ENCODE measurements at regions not wholly inside any gene's neighbourhood (a gene's known extent, or its start where the extent isn't known, plus 50 kb on each side); places are given as distances from the start of the nearest gene placed in this dataset.
"Not testable (repeated sequence)": the region's sequence is repeated elsewhere in the genome, so short reads cannot be mapped to it uniquely, and the experiment has no call there.

DNA sequence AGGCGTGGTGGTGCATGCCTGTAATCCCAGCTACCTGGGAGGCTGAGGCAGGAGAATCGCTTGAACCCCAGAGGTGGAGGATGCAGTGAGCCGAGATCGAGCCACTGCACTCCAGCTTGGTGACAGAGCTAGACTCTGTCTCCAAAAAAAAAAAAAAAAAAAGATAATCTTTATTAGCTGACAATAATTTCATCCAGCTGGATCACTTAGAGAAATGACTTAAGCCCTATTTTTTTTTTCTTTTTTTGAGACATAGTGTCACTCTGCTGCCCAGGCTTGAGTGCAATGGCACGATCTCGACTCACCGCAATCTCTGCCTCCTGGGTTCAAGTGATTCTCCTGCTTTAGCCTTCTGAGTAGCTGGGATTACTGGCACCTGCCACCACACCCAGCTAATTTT lies 51.6 kb upstream of the MAP4K4 start:
- DNase-seq (ENCODE audit: low read depth, low spot score); H3K9me3 ChIP-seq (ENCODE audit: low read depth, low read length); H3K36me3 ChIP-seq (ENCODE audit: insufficient read depth, low read length); H3K4me3 ChIP-seq; H3K27ac ChIP-seq; H3K9ac ChIP-seq (ENCODE audit: insufficient read length): not testable (repeated sequence)

DNA sequence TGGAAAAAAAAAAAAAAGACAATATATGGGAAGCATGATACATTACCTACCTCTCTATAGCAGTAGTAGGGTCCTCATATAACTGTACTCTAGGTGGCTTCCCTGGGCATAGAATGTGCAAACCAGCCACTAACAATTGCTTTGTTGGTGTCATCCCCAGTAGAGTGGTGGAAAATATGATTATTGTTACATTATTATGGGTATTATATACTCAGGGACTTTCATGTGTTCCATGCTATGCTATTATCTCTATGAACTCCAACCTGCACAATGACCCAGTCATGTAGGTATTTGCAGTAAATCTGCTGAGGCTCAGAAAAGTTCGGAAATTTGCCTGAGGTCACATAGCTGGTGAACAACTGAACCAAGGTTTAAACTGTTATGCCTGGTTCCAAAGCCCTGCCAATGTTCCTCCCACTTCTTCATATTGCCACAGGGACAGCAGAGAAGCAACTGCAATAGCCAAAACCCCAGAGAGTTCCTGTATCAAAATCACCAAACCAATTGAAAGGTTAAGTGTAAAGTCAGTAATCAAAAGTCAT lies 52.6 kb upstream of the MAP4K4 start:
- H3K4me3 ChIP-seq = no peak overlapping the region
- no peaks in the 10 kb centered on the region for H3K36me3 ChIP-seq (ENCODE audit: insufficient read depth, low read length)
- H3K9me3 ChIP-seq (ENCODE audit: low read depth, low read length) = no peaks in the 10 kb centered on the region
- no peak overlapping the region for H3K9ac ChIP-seq (ENCODE audit: insufficient read length)
- no peak overlapping the region for H3K27ac ChIP-seq
- no peak for DNase-seq (ENCODE audit: low read depth, low spot score)
- TF ChIP-seq EZH2 (IDR thresholded peaks at IDR 0.05) (no peak), FOXP2 (optimal IDR thresholded peaks at IDR 0.05; ENCODE audit: control extremely low read depth, extremely low read length, insufficient read depth) (no peak), POLR2AphosphoS5 (IDR thresholded peaks at IDR 0.05; ENCODE audit: borderline replicate concordance, low read depth, low read length) (no peak)

DNA sequence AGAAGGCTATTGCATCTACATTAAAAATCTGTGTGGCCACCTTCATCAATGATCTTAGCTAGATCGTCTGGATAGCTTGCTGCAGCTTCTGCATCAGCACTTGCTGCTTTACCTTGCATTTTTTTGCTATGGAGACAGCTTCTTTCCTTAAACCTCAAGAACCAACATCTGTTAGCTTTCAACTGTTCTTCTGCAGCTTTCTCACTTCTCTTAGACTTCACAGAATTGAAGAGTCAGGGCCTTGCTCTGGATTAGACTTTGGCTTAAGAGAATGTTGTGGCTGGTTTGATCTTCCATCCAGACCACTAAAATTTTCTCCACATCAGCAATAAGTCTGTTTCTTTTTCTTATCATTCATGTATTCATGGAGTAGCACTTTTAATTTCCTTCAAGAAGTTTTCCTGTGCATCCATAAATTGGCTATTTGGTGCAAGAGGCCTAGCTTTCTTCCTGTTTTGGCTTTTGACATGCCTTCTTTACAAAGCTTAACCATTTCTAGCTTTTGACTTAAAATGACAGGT lies 54.4 kb upstream of the MAP4K4 start:
- H3K27ac ChIP-seq = no peak overlapping the region
- H3K9ac ChIP-seq (ENCODE audit: insufficient read length) = no peak overlapping the region
- TF ChIP-seq EZH2 (IDR thresholded peaks at IDR 0.05) = no peak
- TF ChIP-seq FOXP2 (optimal IDR thresholded peaks at IDR 0.05; ENCODE audit: control extremely low read depth, extremely low read length, insufficient read depth) = no peak
- TF ChIP-seq POLR2AphosphoS5 (IDR thresholded peaks at IDR 0.05; ENCODE audit: borderline replicate concordance, low read depth, low read length) = no peak
- H3K9me3 ChIP-seq (ENCODE audit: low read depth, low read length) = no peaks in the 10 kb centered on the region
- DNase-seq (ENCODE audit: low read depth, low spot score) = no peak
- no peak overlapping the region for H3K4me3 ChIP-seq
- no peaks in the 10 kb centered on the region for H3K36me3 ChIP-seq (ENCODE audit: insufficient read depth, low read length)

DNA sequence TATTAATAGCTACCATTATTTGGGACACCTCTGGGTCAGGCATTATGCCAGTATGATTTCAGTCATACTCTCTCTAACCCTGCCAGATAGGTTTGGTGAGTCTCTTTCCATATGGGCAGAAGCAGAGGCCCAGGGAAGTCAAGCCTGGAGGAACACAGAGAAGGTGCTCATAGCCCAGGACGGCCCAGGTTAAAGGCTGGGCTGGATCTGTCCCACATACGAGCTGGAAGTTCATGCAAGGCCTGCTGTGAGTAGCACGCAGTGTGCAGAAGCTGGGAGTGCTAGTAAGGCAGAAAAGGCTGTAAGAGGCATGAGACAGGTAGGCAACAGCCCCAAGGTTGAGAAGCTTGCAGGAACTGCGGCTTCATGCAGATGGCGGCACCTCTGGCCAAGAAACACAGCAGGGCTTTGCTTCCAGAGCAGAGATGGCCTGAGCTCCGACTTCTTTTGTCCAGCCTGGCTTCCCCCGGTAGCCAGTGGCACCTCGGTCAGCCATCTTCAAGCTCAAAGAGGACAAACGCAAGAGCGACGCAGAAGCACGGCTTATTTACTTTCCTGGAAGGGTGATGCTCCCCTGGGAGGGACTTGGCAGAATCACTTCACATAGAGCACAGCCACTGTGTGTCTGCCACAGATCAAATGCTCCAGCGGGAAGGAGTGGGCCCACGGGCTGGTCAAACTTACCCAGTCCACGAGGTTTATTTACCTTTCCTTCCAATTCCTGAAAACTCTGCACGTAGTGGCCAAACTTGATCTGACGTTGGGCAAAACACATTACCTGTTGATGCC lies 58.5 kb upstream of the MAP4K4 start:
- H3K9ac ChIP-seq (ENCODE audit: insufficient read length) = no peak overlapping the region
- no peak overlapping the region for H3K4me3 ChIP-seq
- H3K27ac ChIP-seq = no peak overlapping the region
- TF ChIP-seq POLR2AphosphoS5 (IDR thresholded peaks at IDR 0.05; ENCODE audit: borderline replicate concordance, low read depth, low read length) (no peak), FOXP2 (optimal IDR thresholded peaks at IDR 0.05; ENCODE audit: control extremely low read depth, extremely low read length, insufficient read depth) (no peak)
- H3K36me3 ChIP-seq (ENCODE audit: insufficient read depth, low read length) = no peaks in the 10 kb centered on the region
- no peaks in the 10 kb centered on the region for H3K9me3 ChIP-seq (ENCODE audit: low read depth, low read length)
- DNase-seq (ENCODE audit: low read depth, low spot score) = no peak

DNA sequence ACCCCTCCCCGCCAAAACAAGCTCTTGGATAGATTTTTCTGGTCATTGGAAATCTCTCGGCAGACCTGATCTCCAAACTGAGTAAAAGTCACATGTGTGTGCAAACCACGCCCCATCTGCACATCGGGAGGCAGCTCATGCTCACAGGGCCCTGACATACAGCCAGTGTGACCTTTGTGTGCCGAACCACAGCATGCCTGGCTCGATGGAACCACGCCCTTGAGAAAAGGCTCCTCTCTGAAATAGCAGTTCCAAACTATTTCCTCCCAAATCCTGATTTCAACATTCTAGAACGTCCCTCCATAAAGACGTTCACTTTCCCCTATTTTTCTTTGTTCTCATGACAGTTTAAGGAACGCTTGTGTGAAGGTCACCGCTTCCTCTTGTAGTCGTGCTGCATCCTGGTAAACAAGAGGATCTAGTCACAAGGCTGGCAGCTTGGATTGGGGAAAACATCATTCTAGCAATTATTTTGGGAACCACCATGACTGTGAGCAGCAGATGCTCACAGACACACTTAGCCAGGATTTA lies 59.3 kb upstream of the MAP4K4 start:
- Histone ChIP-seq H3K9me3 (ENCODE audit: low read depth, low read length) (no peaks in the 10 kb centered on the region), H3K4me3 (no peak overlapping the region), H3K36me3 (ENCODE audit: insufficient read depth, low read length) (no peaks in the 10 kb centered on the region), H3K9ac (ENCODE audit: insufficient read length) (no peak overlapping the region), H3K27ac (no peak overlapping the region)
- DNase-seq (ENCODE audit: low read depth, low spot score) = no peak
- TF ChIP-seq POLR2AphosphoS5 (IDR thresholded peaks at IDR 0.05; ENCODE audit: borderline replicate concordance, low read depth, low read length) (no peak), FOXP2 (optimal IDR thresholded peaks at IDR 0.05; ENCODE audit: control extremely low read depth, extremely low read length, insufficient read depth) (no peak)

DNA sequence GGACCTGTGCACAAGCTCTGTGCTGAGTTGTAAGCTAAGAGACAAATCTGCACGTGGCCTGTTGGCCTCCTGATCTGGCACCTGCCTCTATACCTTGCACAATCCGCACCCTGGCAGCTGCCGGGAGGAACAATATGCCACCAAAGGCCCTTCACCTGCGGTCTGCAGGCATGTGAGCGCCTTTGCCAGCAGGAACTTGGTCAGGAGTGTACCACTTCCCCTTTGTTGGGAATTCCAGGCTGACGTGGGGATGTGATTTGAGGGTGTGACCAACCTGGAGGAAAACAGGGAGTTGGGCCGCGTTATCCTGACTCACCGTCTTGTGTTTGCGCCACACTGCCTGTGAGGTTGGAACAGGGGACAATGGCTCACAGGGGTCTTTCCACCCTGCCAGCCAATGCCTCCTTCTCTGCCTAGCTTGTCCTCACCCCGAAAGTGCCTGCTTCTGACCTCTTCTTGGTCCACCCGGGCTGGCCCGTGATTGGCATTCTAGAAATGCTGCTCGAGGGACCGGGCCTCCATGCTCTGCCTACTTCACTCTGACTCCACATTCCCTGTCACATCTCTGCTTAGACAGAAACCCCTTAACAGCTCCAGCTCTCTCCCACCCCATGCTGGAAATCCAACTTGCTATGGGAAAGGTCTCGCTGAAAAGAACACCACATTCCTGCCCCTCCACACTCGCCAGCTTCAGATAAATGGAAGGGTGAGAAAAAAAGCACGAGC lies 67.1 kb upstream of the MAP4K4 start:
- H3K9ac ChIP-seq (ENCODE audit: insufficient read length) = no peak overlapping the region
- no peak for DNase-seq (ENCODE audit: low read depth, low spot score)
- H3K4me3 ChIP-seq = no peak overlapping the region
- TF ChIP-seq POLR2AphosphoS5 (IDR thresholded peaks at IDR 0.05; ENCODE audit: borderline replicate concordance, low read depth, low read length) (no peak), FOXP2 (optimal IDR thresholded peaks at IDR 0.05; ENCODE audit: control extremely low read depth, extremely low read length, insufficient read depth) (no peak), EZH2 (IDR thresholded peaks at IDR 0.05) (no peak)
- H3K36me3 ChIP-seq (ENCODE audit: insufficient read depth, low read length) = no peaks in the 10 kb centered on the region
- H3K9me3 ChIP-seq (ENCODE audit: low read depth, low read length) = no peaks in the 10 kb centered on the region
- no peak overlapping the region for H3K27ac ChIP-seq

DNA sequence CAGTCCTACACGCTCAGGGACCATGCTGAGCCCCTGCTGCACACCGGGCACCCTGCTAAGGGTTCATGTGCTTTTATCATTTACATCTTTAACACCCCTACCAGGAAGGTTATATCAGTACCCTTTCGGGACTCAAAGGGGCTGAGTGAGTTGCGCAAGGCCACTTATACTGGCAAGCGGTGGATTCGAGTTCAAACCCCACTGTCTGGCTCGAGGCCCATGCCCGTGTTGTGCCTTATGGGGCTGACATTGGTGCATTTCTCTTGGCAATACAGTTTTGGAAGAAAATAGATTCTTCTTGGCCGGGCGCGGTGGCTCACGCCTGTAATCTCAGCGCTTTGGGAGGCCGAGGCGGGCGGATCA lies 69.5 kb upstream of the MAP4K4 start:
- TF ChIP-seq EZH2 (IDR thresholded peaks at IDR 0.05) (no peak), POLR2AphosphoS5 (IDR thresholded peaks at IDR 0.05; ENCODE audit: borderline replicate concordance, low read depth, low read length) (no peak), FOXP2 (optimal IDR thresholded peaks at IDR 0.05; ENCODE audit: control extremely low read depth, extremely low read length, insufficient read depth) (no peak)
- DNase-seq (ENCODE audit: low read depth, low spot score) = no peak
- no peak overlapping the region for H3K4me3 ChIP-seq
- no peak overlapping the region for H3K9ac ChIP-seq (ENCODE audit: insufficient read length)
- no peak overlapping the region for H3K27ac ChIP-seq
- H3K36me3 ChIP-seq (ENCODE audit: insufficient read depth, low read length) = no peaks in the 10 kb centered on the region
- H3K9me3 ChIP-seq (ENCODE audit: low read depth, low read length) = no peaks in the 10 kb centered on the region

DNA sequence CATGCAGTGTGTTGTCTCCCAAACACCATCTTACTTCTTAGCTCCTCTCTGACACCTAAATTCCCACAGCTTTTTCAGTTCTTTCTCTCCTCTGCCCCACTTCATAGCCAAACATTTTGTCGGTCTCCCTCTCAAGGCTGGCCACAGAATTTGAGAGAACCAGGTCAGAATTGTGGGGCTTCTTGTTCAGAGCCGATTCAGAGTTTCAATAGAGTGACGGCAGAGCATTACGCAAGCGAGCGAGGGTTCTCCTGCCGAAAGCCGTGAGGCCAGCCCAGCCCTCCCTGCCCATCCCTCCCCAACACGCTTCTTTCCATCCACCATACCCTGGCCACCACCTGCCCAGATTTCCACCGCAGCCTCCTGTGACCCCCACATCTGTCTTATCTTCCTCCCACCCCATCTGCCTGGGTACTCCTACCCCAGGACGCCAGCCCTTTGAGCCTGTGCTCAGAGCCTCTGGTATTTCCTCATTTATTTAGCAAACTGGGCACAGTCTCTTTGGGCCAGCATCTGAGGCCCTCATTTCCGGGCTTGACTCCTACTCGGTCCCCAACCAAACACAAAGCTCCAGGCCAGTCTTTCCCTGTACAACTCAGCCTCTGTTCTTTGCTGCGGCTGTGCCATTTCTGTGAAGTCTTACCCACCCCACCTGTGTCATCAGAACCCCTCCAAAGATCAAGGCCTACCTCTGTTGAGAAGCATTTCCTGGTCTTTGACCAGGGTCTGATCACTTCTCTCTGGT lies 70.0 kb upstream of the MAP4K4 start:
- Histone ChIP-seq H3K4me3 (no peak overlapping the region), H3K36me3 (ENCODE audit: insufficient read depth, low read length) (no peaks in the 10 kb centered on the region), H3K9me3 (ENCODE audit: low read depth, low read length) (no peaks in the 10 kb centered on the region), H3K27ac (no peak overlapping the region), H3K9ac (ENCODE audit: insufficient read length) (no peak overlapping the region)
- no peak for DNase-seq (ENCODE audit: low read depth, low spot score)
- TF ChIP-seq POLR2AphosphoS5 (IDR thresholded peaks at IDR 0.05; ENCODE audit: borderline replicate concordance, low read depth, low read length) = no peak
- no peak for TF ChIP-seq FOXP2 (optimal IDR thresholded peaks at IDR 0.05; ENCODE audit: control extremely low read depth, extremely low read length, insufficient read depth)
- no peak for TF ChIP-seq EZH2 (IDR thresholded peaks at IDR 0.05)

DNA sequence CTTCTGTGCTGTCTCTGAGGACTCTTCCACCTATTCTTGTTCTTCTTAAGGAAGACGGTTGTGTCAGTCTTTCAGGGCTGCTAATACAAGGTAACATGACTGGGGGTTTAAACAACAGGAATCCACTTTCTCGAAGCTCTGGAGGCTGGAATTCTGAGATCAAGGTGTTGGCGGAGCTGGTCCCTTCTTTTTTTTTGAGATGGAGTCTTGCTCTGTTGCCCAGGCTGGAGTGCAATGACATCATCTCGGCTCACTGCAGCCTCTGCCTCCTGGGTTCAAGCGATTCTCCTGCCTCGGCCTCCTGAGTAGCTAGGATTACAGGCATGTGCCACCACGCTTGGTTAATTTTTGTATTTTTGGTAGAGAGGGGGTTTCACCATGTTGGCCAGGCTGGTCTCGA lies 71.7 kb upstream of the MAP4K4 start:
- not testable (repeated sequence) for H3K27ac ChIP-seq; H3K4me3 ChIP-seq; H3K9ac ChIP-seq (ENCODE audit: insufficient read length); DNase-seq (ENCODE audit: low read depth, low spot score); H3K36me3 ChIP-seq (ENCODE audit: insufficient read depth, low read length); H3K9me3 ChIP-seq (ENCODE audit: low read depth, low read length)
